HepG2 (cell line): ENCODE measurements at regions not wholly inside any gene's neighbourhood (a gene's known extent, or its start where the extent isn't known, plus 50 kb on each side); places are given as distances from the start of the nearest gene placed in this dataset.

Source experiments
- ATAC-seq: fragments of 200-7000 bp; cut with Tn5 transposase; 3 replicates; pipeline ENCODE4 v1.9.1; 2020; ENCODE audit warnings: mild to moderate bottlenecking, moderate library complexity
- BruUV-seq: library from RNA; stranded (reverse); fragments of 400-500 nt; replicated peaks from 2 replicates; lab custom pipeline; 2021; lab: Mats Ljungman, UMichigan
- CTCF ChIA-PET: fragments of 300-600 bp; formaldehyde crosslinking; extraction: SDS; loops from one replicate; lab custom pipeline; 2021; ENCODE audit warnings: low total read pairs, inconsistent platforms, low intra/inter-chr PET ratio; lab: Yijun Ruan, JAX
- POLR2A ChIA-PET: fragments of 350-600 bp; sonication (Branson Sonifier 250); formaldehyde crosslinking; loops from one replicate; lab custom pipeline; 2020; ENCODE audit warnings: antibody characterized with exemption, inconsistent platforms; lab: Yijun Ruan, JAX
- DNase-seq: peaks from one replicate; pipeline ENCODE4 v3.0.0-alpha.2; 2015; ENCODE audit warnings: low spot score
- FAIRE-seq: peaks from 3 replicates; lab custom pipeline; 2011; peaks lifted over from hg19 to GRCh38; lab: Jason Lieb, UNC
- H2AFZ ChIP-seq: one replicate; pipeline ENCODE4 v1.6.1; 2011; ENCODE audit warnings: low read length, inconsistent platforms
- H3K27ac ChIP-seq: fragments of 300-600 bp; 3 replicates; pipeline ENCODE4 v1.8.0; 2011; ENCODE audit warnings: mixed run types, mild to moderate bottlenecking, mixed read lengths, low read length, inconsistent platforms; ENCODE audit not compliant: insufficient read depth; ENCODE audit errors: extremely low read length
- H3K27me3 ChIP-seq, 2 experiments: fragments of 200-600 bp in 1 of 2; 2 replicates in 1 of 2; 3 replicates in 1 of 2; pipeline versions ENCODE4 v1.6.0 to v1.8.0; 2011; ENCODE audit warnings: low read length in 2 of 2, mild to moderate bottlenecking in 2 of 2, moderate library complexity in 2 of 2, inconsistent platforms in 1 of 2; ENCODE audit not compliant: insufficient read depth in 2 of 2, control insufficient read depth in 1 of 2
- H3K36me3 ChIP-seq, 2 experiments: fragments of 200-600 bp in 1 of 2; replicated peaks in 1 of 2; 2 replicates in 1 of 2; 3 replicates in 1 of 2; pipeline versions ENCODE4 v1.5.1 to v1.8.0; 2011; ENCODE audit warnings: low read length in 2 of 2, inconsistent platforms in 1 of 2; ENCODE audit not compliant: insufficient read depth in 2 of 2, control insufficient read depth in 1 of 2
- H3K4me1 ChIP-seq: 2 replicates; pipeline ENCODE4 v1.5.1; 2012; ENCODE audit warnings: low read length, inconsistent platforms; ENCODE audit not compliant: insufficient read depth
- H3K4me2 ChIP-seq: 2 replicates; pipeline ENCODE4 v1.6.0; 2011; ENCODE audit warnings: low read depth, low read length, inconsistent platforms
- H3K4me3 ChIP-seq, 3 experiments: fragments of 200-600 bp in 1 of 3; sonication (generic), shearing (Covaris generic) in 1 of 3; replicated peaks in 1 of 3; 2 replicates each; pipeline ENCODE4 v1.5.1; 2011 to 2016; ENCODE audit warnings: low read length in 3 of 3, inconsistent platforms in 2 of 3, low read depth in 2 of 3, mild to moderate bottlenecking in 2 of 3, control low read depth in 1 of 3, mixed read lengths in 1 of 3; ENCODE audit not compliant: insufficient read depth in 1 of 3
- H3K79me2 ChIP-seq: one replicate; pipeline ENCODE4 v1.6.1; 2011; ENCODE audit warnings: low read length, inconsistent platforms; ENCODE audit not compliant: insufficient read depth
- H3K9ac ChIP-seq: 2 replicates; pipeline ENCODE4 v1.6.0; 2011; ENCODE audit warnings: mild to moderate bottlenecking, low read depth, low read length, inconsistent platforms; ENCODE audit not compliant: insufficient read depth
- H3K9me3 ChIP-seq: 2 replicates; pipeline ENCODE4 v1.5.1; 2012; ENCODE audit warnings: mild to moderate bottlenecking, low read length
- H4K20me1 ChIP-seq: 2 replicates; pipeline ENCODE4 v1.6.0; 2011; ENCODE audit warnings: inconsistent platforms, mild to moderate bottlenecking, low read length, moderate library complexity; ENCODE audit not compliant: insufficient read depth
- CEBPB ChIP-seq: IDR thresholded peaks from 2 replicates; pipeline ENCODE4 v1.6.1; 2011; ENCODE audit warnings: low read depth, low read length, improper control_type of control experiment, borderline replicate concordance
- RFX1 ChIP-seq: fragments of 450-650 bp; IDR thresholded peaks from 2 replicates; pipeline ENCODE4 v1.6.1; 2017
- ZNF264 ChIP-seq: sonication (generic); formaldehyde crosslinking; IDR thresholded peaks from 2 replicates; pipeline ENCODE4 v1.4.0; 2020; ENCODE audit warnings: missing genetic modification reagents
- ZNF34 ChIP-seq: sonication (generic); formaldehyde crosslinking; IDR thresholded peaks from 2 replicates; pipeline ENCODE4 v1.4.0; 2020; ENCODE audit warnings: mild to moderate bottlenecking, missing genetic modification reagents, borderline replicate concordance
- in situ Hi-C: cut with HindIII; loops from 2 replicates; pipeline ENCODE4 v1.10.0; 2017; ENCODE audit warnings: low pct_unique_long_range_greater_than_20kb; ENCODE audit not compliant: extremely low pct_ligation_motif_present
- intact Hi-C: fragments of 100-400 bp; cut with micrococcal nuclease; formaldehyde crosslinking; loops from one replicate; pipeline ENCODE4 v1.10.0; 2022; ENCODE audit not compliant: unreplicated experiment
- TF ChIP-seq, protein P1 (sequence below): sonication (generic); formaldehyde crosslinking; IDR thresholded peaks from 2 replicates; pipeline ENCODE4 v1.5.0; 2020; ENCODE audit warnings: mild to moderate bottlenecking, missing genetic modification reagents

DNA sequence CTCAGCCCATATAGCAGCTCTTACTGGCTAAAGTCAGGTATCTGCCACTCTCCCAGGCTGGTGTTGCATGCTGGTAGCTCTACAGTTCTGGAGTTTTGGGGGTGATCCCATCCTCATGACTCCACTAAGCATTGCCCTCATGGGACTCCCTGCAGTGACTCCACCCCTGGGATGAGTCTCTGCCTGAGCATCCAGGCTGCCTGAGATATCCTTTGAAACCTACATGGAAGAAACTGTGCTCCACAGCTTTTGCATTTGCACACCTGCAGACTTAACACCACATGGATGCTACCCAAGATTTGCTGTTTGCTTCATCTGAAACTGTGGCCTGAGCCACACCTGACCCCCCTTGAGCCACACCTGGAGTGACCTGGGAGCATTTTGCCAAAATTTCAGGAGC lies 226.4 kb downstream of the C1orf94 start (continued):
- TF ChIP-seq, protein P1, sequence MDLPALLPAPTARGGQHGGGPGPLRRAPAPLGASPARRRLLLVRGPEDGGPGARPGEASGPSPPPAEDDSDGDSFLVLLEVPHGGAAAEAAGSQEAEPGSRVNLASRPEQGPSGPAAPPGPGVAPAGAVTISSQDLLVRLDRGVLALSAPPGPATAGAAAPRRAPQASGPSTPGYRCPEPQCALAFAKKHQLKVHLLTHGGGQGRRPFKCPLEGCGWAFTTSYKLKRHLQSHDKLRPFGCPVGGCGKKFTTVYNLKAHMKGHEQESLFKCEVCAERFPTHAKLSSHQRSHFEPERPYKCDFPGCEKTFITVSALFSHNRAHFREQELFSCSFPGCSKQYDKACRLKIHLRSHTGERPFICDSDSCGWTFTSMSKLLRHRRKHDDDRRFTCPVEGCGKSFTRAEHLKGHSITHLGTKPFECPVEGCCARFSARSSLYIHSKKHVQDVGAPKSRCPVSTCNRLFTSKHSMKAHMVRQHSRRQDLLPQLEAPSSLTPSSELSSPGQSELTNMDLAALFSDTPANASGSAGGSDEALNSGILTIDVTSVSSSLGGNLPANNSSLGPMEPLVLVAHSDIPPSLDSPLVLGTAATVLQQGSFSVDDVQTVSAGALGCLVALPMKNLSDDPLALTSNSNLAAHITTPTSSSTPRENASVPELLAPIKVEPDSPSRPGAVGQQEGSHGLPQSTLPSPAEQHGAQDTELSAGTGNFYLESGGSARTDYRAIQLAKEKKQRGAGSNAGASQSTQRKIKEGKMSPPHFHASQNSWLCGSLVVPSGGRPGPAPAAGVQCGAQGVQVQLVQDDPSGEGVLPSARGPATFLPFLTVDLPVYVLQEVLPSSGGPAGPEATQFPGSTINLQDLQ (CRISPR knock-in tag) = no peak
- TF ChIP-seq ZNF34 (CRISPR knock-in tag) = no peak
- no peak for TF ChIP-seq RFX1

DNA sequence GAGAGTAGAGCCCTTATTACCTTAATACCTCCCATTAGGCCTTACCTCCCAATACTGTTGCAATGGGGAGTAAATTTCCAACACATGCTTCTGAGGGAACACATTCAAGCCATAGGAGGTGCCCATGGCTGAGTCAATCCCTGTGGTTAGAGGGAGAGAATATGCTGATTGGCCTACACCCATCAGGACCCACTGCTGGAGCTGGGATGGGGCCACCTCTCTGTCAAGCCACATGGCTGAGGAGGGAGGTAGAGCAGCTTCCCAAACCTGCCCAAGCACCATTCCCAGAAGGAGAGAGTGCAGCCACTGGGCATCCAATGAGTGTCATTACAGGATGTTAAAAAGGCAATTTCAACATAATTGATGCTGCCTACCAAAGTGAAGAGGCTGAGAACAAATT lies 228.1 kb downstream of the C1orf94 start:
- Histone ChIP-seq H3K79me2 (no peaks in the 10 kb centered on the region), H3K4me2 (no peak overlapping the region), H3K27ac (no peak overlapping the region), H3K36me3 (no peaks in the 10 kb centered on the region), H2AFZ (no peak overlapping the region), H3K4me1 (no peaks in the 10 kb centered on the region), H3K27me3 (no peaks in the 10 kb centered on the region; a peak in 1 of 5 replicates), H3K4me3 (no peak overlapping the region), H3K9me3 (peaks cover 11% of the 10 kb centered on the region; the same call in 1 of the 2 replicates), H4K20me1 (no peaks in the 10 kb centered on the region), H3K9ac (no peak overlapping the region)
- POLR2A ChIA-PET = no interaction called here
- FAIRE-seq (no peak), ATAC-seq (no peak), DNase-seq (no peak)
- intact Hi-C loops (no loop called here), in situ Hi-C loops (no loop called here)
- BruUV-seq = no TSS peak
- CTCF ChIA-PET = no interaction called here
- TF ChIP-seq CEBPB (peak; percentile 11; the same call in 1 of the 2 replicates), ZNF264 (CRISPR knock-in tag) (no peak)
